GM21447 (cell line): ENCODE measurements at regions not wholly inside any gene's neighbourhood (a gene's known extent, or its start where the extent isn't known, plus 50 kb on each side); places are given as distances from the start of the nearest gene placed in this dataset.

Experiments
- ATAC-seq: cut with Tn5 transposase; IDR thresholded peaks from one replicate; pipeline ENCODE4 v1.9.1; 2021; ENCODE audit not compliant: unreplicated experiment

GRCh38 chr2:140064243-140064642, 1284.1 kb upstream of the NXPH2 start:
- ATAC-seq: no peak

GRCh38 chr2:140063356-140063755, 1283.2 kb upstream of the NXPH2 start:
- ATAC-seq: no peak

GRCh38 chr2:140061240-140061639, 1281.0 kb upstream of the NXPH2 start:
- no peak for ATAC-seq

- ATAC-seq: no peak
Observed at GRCh38 chr2:140057928-140058327, 1277.7 kb upstream of the NXPH2 start.

GRCh38 chr2:140041811-140042210, 1261.6 kb upstream of the NXPH2 start:
- ATAC-seq: no peak

- ATAC-seq: no peak
Observed at GRCh38 chr2:140041239-140041638, 1261.0 kb upstream of the NXPH2 start.

GRCh38 chr2:140033638-140034037, 1253.4 kb upstream of the NXPH2 start:
- ATAC-seq: no peak

GRCh38 chr2:140027966-140028365, 1247.8 kb upstream of the NXPH2 start:
- no peak for ATAC-seq

GRCh38 chr2:140027320-140027719, 1247.1 kb upstream of the NXPH2 start:
- no peak for ATAC-seq

- no peak for ATAC-seq
Observed at GRCh38 chr2:140023291-140023690, 1243.1 kb upstream of the NXPH2 start.

- no peak for ATAC-seq
Observed at GRCh38 chr2:140018541-140018940, 1238.4 kb upstream of the NXPH2 start.

- ATAC-seq: no peak
Observed at GRCh38 chr2:140014204-140014546, 1234.0 kb upstream of the NXPH2 start.

- ATAC-seq: no peak
Observed at GRCh38 chr2:140013545-140014203, 1233.5 kb upstream of the NXPH2 start.

- no peak for ATAC-seq
Observed at GRCh38 chr2:140011287-140011686, 1231.1 kb upstream of the NXPH2 start.

- no peak for ATAC-seq
Observed at GRCh38 chr2:140002110-140002509, 1221.9 kb upstream of the NXPH2 start.

- no peak for ATAC-seq
Observed at GRCh38 chr2:139992711-139993345, 1212.6 kb upstream of the NXPH2 start.

GRCh38 chr2:139992078-139992477, 1211.9 kb upstream of the NXPH2 start:
- ATAC-seq: no peak

- ATAC-seq: no peak
Observed at GRCh38 chr2:139990646-139991335, 1210.6 kb upstream of the NXPH2 start.

GRCh38 chr2:139969323-139969722, 1189.1 kb upstream of the NXPH2 start:
- ATAC-seq: no peak

- no peak for ATAC-seq
Observed at GRCh38 chr2:139968588-139968987, 1188.4 kb upstream of the NXPH2 start.

- no peak for ATAC-seq
Observed at GRCh38 chr2:139967665-139968064, 1187.5 kb upstream of the NXPH2 start.

GRCh38 chr2:139964721-139965440, 1184.7 kb upstream of the NXPH2 start:
- ATAC-seq: no peak
